OCI-LY3 (cell line): ENCODE measurements at regions not wholly inside any gene's neighbourhood (a gene's known extent, or its start where the extent isn't known, plus 50 kb on each side); places are given as distances from the start of the nearest gene placed in this dataset.
"Not testable (repeated sequence)": the region's sequence is repeated elsewhere in the genome, so short reads cannot be mapped to it uniquely, and the experiment has no call there.

ENCODE experiments used
- H2AFZ ChIP-seq: fragments of 200-600, 300-600 bp; shearing (Covaris generic); 2 replicates; pipeline ENCODE4 v1.6.0; 2014; ENCODE audit warnings: antibody characterized with exemption, low read depth, low read length
- H3K27ac ChIP-seq: fragments of 200-600, 300-600 bp; sonication (generic); 2 replicates; pipeline ENCODE4 v1.5.1; 2014; ENCODE audit warnings: mild to moderate bottlenecking, low read length, moderate library complexity, mixed read lengths
- H3K27me3 ChIP-seq: fragments of 200-600, 300-600 bp; sonication (generic); 2 replicates; pipeline ENCODE4 v1.6.1; 2014; ENCODE audit warnings: low read depth, low read length, mixed read lengths
- H3K36me3 ChIP-seq: fragments of 200-600, 300-600 bp; sonication (generic); replicated peaks from 2 replicates; pipeline ENCODE3; 2014; ENCODE audit warnings: low read depth, low read length, mixed read lengths
- H3K4me1 ChIP-seq: fragments of 300-600, 200-600 bp; sonication (generic); 2 replicates; pipeline ENCODE4 v1.6.1; 2014; ENCODE audit warnings: low read length, mixed read lengths
- H3K4me2 ChIP-seq: fragments of 200-600, 300-600 bp; sonication (generic); 2 replicates; pipeline ENCODE4 v1.6.1; 2014; ENCODE audit warnings: low read length, mixed read lengths
- H3K4me3 ChIP-seq: fragments of 300-600, 200-600 bp; sonication (generic); 2 replicates; pipeline ENCODE4 v1.5.1; 2014; ENCODE audit warnings: antibody characterized with exemption, mild to moderate bottlenecking, low read length, moderate library complexity
- H3K79me2 ChIP-seq: fragments of 300-600, 200-600 bp; shearing (Covaris generic); 2 replicates; pipeline ENCODE4 v1.6.1; 2014; ENCODE audit warnings: mild to moderate bottlenecking, low read length, mixed read lengths
- H3K9ac ChIP-seq: fragments of 300-600, 200-600 bp; shearing (Covaris generic); 2 replicates; pipeline ENCODE4 v1.6.0; 2014; ENCODE audit warnings: mild to moderate bottlenecking, low read length, moderate library complexity
- H3K9me3 ChIP-seq: fragments of 200-600, 300-600 bp; shearing (Covaris generic); 2 replicates; pipeline ENCODE4 v1.6.1; 2014; ENCODE audit warnings: low read length, mixed read lengths; ENCODE audit not compliant: insufficient read depth
- H4K20me1 ChIP-seq: fragments of 200-600, 300-600 bp; sonication (generic); 2 replicates; pipeline ENCODE4 v1.6.1; 2016; ENCODE audit warnings: low read length, mixed read lengths; ENCODE audit not compliant: insufficient read depth
- CTCF ChIP-seq: fragments of 200-600, 300-600 bp; sonication (generic); IDR thresholded peaks from 2 replicates; pipeline ENCODE4 v1.5.1; 2014; ENCODE audit warnings: antibody characterized with exemption, low read length, low read depth
- EZH2phosphoT487 ChIP-seq: fragments of 200-600 bp; shearing (Covaris generic); IDR thresholded peaks from 2 replicates; pipeline ENCODE4 v1.6.1; 2018; ENCODE audit warnings: antibody characterized with exemption, mixed run types, low read depth

- Histone ChIP-seq H3K27me3 (no peaks in the 10 kb centered on the region), H3K4me3 (no peak overlapping the region), H2AFZ (no peak overlapping the region)
Measured at GRCh38 chr9:102714184-102714583, 280.9 kb upstream of the CYLC2 start.

DNA sequence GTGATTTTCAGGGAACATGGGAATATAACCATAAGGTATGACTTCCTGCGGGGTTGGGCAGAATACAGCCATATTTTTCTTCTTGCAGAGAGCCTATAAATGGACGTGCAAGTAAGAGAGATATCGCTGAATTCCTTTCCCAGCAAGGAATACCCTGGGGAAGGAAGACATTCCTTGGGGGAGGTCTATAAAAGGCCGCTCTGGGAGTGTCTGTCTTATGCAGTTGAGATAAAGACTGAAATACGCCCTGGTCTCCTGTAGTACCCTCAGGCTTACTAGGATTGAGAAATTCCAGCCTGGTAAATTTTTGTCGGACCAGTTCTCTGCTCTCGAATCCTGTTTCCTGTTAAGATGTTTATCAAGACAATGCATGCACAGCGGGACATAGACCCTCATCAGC is 282.2 kb upstream of the CYLC2 start:
- not testable (repeated sequence) for H3K27me3 ChIP-seq, H3K79me2 ChIP-seq, H3K4me2 ChIP-seq, H4K20me1 ChIP-seq, H3K9ac ChIP-seq, H3K4me1 ChIP-seq, H2AFZ ChIP-seq, H3K27ac ChIP-seq, H3K9me3 ChIP-seq, H3K36me3 ChIP-seq, H3K4me3 ChIP-seq

More at GRCh38 chr9:102714184-102714583, 280.9 kb upstream of the CYLC2 start:
- Histone ChIP-seq H3K79me2 (no peaks in the 10 kb centered on the region), H4K20me1 (no peaks in the 10 kb centered on the region), H3K9me3 (no peaks in the 10 kb centered on the region), H3K27ac (no peak overlapping the region), H3K4me2 (no peak overlapping the region), H3K4me1 (no peaks in the 10 kb centered on the region), H3K36me3 (no peaks in the 10 kb centered on the region), H3K9ac (no peak overlapping the region)
- TF ChIP-seq EZH2phosphoT487 (no peak), CTCF (no peak)

DNA sequence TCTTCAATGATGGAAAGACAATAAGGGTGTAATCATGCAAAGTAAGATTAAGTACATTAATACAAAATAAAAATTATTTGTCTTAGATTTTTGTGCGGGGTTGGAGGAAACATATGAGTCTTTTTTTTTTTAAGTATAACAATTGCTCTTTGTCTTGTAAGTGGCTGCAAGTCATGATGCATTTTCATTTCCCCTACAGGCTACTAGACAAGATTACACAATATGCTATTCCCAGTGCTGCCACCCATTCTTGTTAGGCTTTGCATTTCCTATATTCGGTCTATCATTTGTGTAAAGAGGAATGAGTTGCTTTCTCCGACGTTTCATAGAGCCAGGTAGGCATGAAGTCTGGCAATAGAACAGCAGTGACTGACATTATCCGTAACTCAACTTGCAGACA is 294.2 kb upstream of the CYLC2 start:
- H3K36me3 ChIP-seq: no peaks in the 10 kb centered on the region
- H2AFZ ChIP-seq: no peak overlapping the region
- H3K4me3 ChIP-seq: no peak overlapping the region
- no peaks in the 10 kb centered on the region for H3K27me3 ChIP-seq
- no peak overlapping the region for H3K27ac ChIP-seq
- no peaks in the 10 kb centered on the region for H3K9me3 ChIP-seq
- H3K4me1 ChIP-seq: no peaks in the 10 kb centered on the region
- no peaks in the 10 kb centered on the region for H3K79me2 ChIP-seq
- H3K4me2 ChIP-seq: no peak overlapping the region
- H3K9ac ChIP-seq: no peak overlapping the region
- H4K20me1 ChIP-seq: no peaks in the 10 kb centered on the region
- TF ChIP-seq CTCF: no peak
- no peak for TF ChIP-seq EZH2phosphoT487

- no peaks in the 10 kb centered on the region for H3K4me1 ChIP-seq
- no peaks in the 10 kb centered on the region for H3K9me3 ChIP-seq
- H3K79me2 ChIP-seq: no peaks in the 10 kb centered on the region
- no peaks in the 10 kb centered on the region for H3K27me3 ChIP-seq
- no peak overlapping the region for H3K9ac ChIP-seq
- no peaks in the 10 kb centered on the region for H3K36me3 ChIP-seq
- no peak overlapping the region for H2AFZ ChIP-seq
- no peak for TF ChIP-seq CTCF
- no peak for TF ChIP-seq EZH2phosphoT487
- no peaks in the 10 kb centered on the region for H4K20me1 ChIP-seq
- no peak overlapping the region for H3K4me3 ChIP-seq
- H3K4me2 ChIP-seq: no peak overlapping the region
- no peak overlapping the region for H3K27ac ChIP-seq
Measured at GRCh38 chr9:102669220-102669619, 325.9 kb upstream of the CYLC2 start.

- H3K36me3 ChIP-seq: no peaks in the 10 kb centered on the region
- H3K27ac ChIP-seq: no peak overlapping the region
- no peak overlapping the region for H3K4me2 ChIP-seq
- no peak overlapping the region for H2AFZ ChIP-seq
- TF ChIP-seq CTCF (no peak), EZH2phosphoT487 (no peak)
- no peaks in the 10 kb centered on the region for H3K4me1 ChIP-seq
- no peaks in the 10 kb centered on the region for H3K9me3 ChIP-seq
- no peaks in the 10 kb centered on the region for H3K27me3 ChIP-seq
- H3K9ac ChIP-seq: no peak overlapping the region
- no peaks in the 10 kb centered on the region for H4K20me1 ChIP-seq
- no peaks in the 10 kb centered on the region for H3K79me2 ChIP-seq
- H3K4me3 ChIP-seq: no peak overlapping the region
Measured at GRCh38 chr9:102652471-102652870, 342.7 kb upstream of the CYLC2 start.
